Kidney (tissue), 13 donors: ENCODE measurements at regions not wholly inside any gene's neighbourhood (a gene's known extent, or its start where the extent isn't known, plus 50 kb on each side); places are given as distances from the start of the nearest gene placed in this dataset.
"Not testable (repeated sequence)": the region's sequence is repeated elsewhere in the genome, so short reads cannot be mapped to it uniquely, and the experiment has no call there.

Experiments
- DNase-seq, 5 donors: peaks; one replicate each; pipeline ENCODE4 v3.0.0-alpha.2; 2013 to 2020
- FAIRE-seq: peaks from 2 replicates; lab custom pipeline; 2012; peaks lifted over from hg19 to GRCh38; lab: Jason Lieb, UNC
- H3K27ac ChIP-seq, 2 donors: one replicate each; pipeline ENCODE4 v1.7.0; 2013; ENCODE audit warnings: low read depth in 2 of 2, low read length in 2 of 2, inconsistent platforms in 1 of 2
- H3K27me3 ChIP-seq: one replicate; pipeline ENCODE4 v1.7.1; 2013; ENCODE audit warnings: low read length, inconsistent platforms; ENCODE audit not compliant: control insufficient read depth, insufficient read depth
- H3K36me3 ChIP-seq, 3 donors: one replicate each; pipeline versions ENCODE4 v1.7.0 to v1.7.1; 2013; ENCODE audit warnings: low read length in 3 of 3, control low read depth in 1 of 3, inconsistent platforms in 1 of 3; ENCODE audit not compliant: insufficient read depth in 3 of 3, control insufficient read depth in 2 of 3
- H3K4me1 ChIP-seq, 3 donors: one replicate each; pipeline versions ENCODE4 v1.7.0 to v1.7.1; 2013; ENCODE audit warnings: low read length in 3 of 3, inconsistent platforms in 1 of 3, low read depth in 1 of 3; ENCODE audit not compliant: control insufficient read depth in 2 of 3, insufficient read depth in 2 of 3
- H3K4me3 ChIP-seq, 3 donors: one replicate each; pipeline versions ENCODE4 v1.7.0 to v1.8.1; 2013; ENCODE audit warnings: low read length in 3 of 3, control low read depth in 1 of 3, inconsistent platforms in 1 of 3
- H3K9ac ChIP-seq, 3 donors: one replicate each; pipeline versions ENCODE4 v1.7.0 to v1.7.1; 2013; ENCODE audit warnings: low read length in 3 of 3, control low read depth in 1 of 3, inconsistent platforms in 1 of 3
- H3K9me3 ChIP-seq, 3 donors: one replicate each; pipeline versions ENCODE4 v1.7.0 to v1.7.1; 2013; ENCODE audit warnings: low read length in 3 of 3, control low read depth in 1 of 3, inconsistent platforms in 1 of 3; ENCODE audit not compliant: control insufficient read depth in 2 of 3, insufficient read depth in 1 of 3
- CTCF ChIP-seq: IDR thresholded peaks from 3 replicates; pipeline ENCODE4 v1.5.1; 2012; ENCODE audit warnings: mild to moderate bottlenecking, moderate library complexity, borderline replicate concordance; ENCODE audit not compliant: insufficient read depth; ENCODE audit errors: extremely low read depth
- intact Hi-C: fragments of 100-400 bp; cut with DNase I; formaldehyde crosslinking; loops from one replicate; pipeline ENCODE4 v1.11.1; 2022
- donor health status: control.
- donor health status: control.
- donor health status: control.
- donor health status: control.
- donor health status: control.
- donor health status: DM: yes; HTN: yes; CAD: no.
- donor health status: Normal renal cell carcinoma (clear cell type).

GRCh38 chr3:153404157-153404556 is 242.1 kb downstream of the RAP2B start:
- Histone ChIP-seq H3K36me3 (no peaks in the 10 kb centered on the region), H3K4me3 (no peak overlapping the region), H3K9me3 (no peaks in the 10 kb centered on the region), H3K27ac (no peak overlapping the region), H3K4me1 (no peaks in the 10 kb centered on the region), H3K27me3 (no peaks in the 10 kb centered on the region), H3K9ac (no peak overlapping the region)
- no peak for DNase-seq
- no peak for TF ChIP-seq CTCF
- FAIRE-seq: no peak
- intact Hi-C loops: no loop called here

- H3K27me3 ChIP-seq, intact Hi-C loops, H3K9me3 ChIP-seq, DNase-seq, H3K4me1 ChIP-seq, FAIRE-seq, H3K36me3 ChIP-seq, H3K4me3 ChIP-seq, H3K27ac ChIP-seq, H3K9ac ChIP-seq: not testable (repeated sequence)
Measured at GRCh38 chr3:153405320-153405719, 243.3 kb downstream of the RAP2B start.

GRCh38 chr3:153410517-153410916 is 248.5 kb downstream of the RAP2B start:
- Histone ChIP-seq H3K4me1 (no peaks in the 10 kb centered on the region), H3K27ac (no peak overlapping the region), H3K36me3 (no peaks in the 10 kb centered on the region), H3K27me3 (no peaks in the 10 kb centered on the region), H3K4me3 (no peak overlapping the region), H3K9me3 (no peaks in the 10 kb centered on the region), H3K9ac (no peak overlapping the region)
- DNase-seq (no peak), FAIRE-seq (no peak)
- intact Hi-C loops: no loop called here
- TF ChIP-seq CTCF: no peak

- no peak overlapping the region for H3K9ac ChIP-seq
- DNase-seq (no peak), FAIRE-seq (no peak)
- no peaks in the 10 kb centered on the region for H3K9me3 ChIP-seq
- no peak overlapping the region for H3K4me3 ChIP-seq
- no peaks in the 10 kb centered on the region for H3K27me3 ChIP-seq
- no peaks in the 10 kb centered on the region for H3K4me1 ChIP-seq
- no peak for TF ChIP-seq CTCF
- no peaks in the 10 kb centered on the region for H3K36me3 ChIP-seq
- H3K27ac ChIP-seq: no peak overlapping the region
- intact Hi-C loops: no loop called here
Measured at GRCh38 chr3:153414982-153415381, 253.0 kb downstream of the RAP2B start.
